ENCODE measurements at regions not wholly inside any gene's neighbourhood (a gene's known extent, or its start where the extent isn't known, plus 50 kb on each side); places are given as distances from the start of the nearest gene placed in this dataset.

GRCh38 chr5:89524785-89525184 is 641.8 kb upstream of the MEF2C start:
- TF ChIP-seq YY1 (IDR thresholded peaks at IDR 0.05; ENCODE audit: insufficient read depth, insufficient read length), result no peak
- no peak for TF ChIP-seq ZNF274 (IDR thresholded peaks at IDR 0.05; ENCODE audit: low read depth, low read length)

All from NT2/D1 (cell line).